Right lobe of liver (tissue), 4 donors: ENCODE measurements at regions not wholly inside any gene's neighbourhood (a gene's known extent, or its start where the extent isn't known, plus 50 kb on each side); places are given as distances from the start of the nearest gene placed in this dataset.

Experiments used
- POLR2A ChIP-seq: fragments of 450-650 bp; IDR thresholded peaks from one replicate; pipeline ENCODE4 v1.6.1; 2017; ENCODE audit warnings: antibody characterized with exemption, mild to moderate bottlenecking
- TF ChIP-seq, protein P1 (sequence below), 4 donors: fragments of 200-600 bp in 3 of 4; fragments of 450-650 bp in 1 of 4; IDR thresholded peaks; one replicate each; pipeline versions ENCODE4 v1.5.1 to v1.8.0; 2016 to 2022; ENCODE audit warnings: antibody characterized with exemption in 4 of 4, mild to moderate bottlenecking in 2 of 4
- donor health status: DM: no; HTN: no; CAD: no.
- donor health status: DM: no; HTN: no; CAD: no.
- donor health status: DM: no; HTN: yes; CAD: no.

- TF ChIP-seq, protein P1, sequence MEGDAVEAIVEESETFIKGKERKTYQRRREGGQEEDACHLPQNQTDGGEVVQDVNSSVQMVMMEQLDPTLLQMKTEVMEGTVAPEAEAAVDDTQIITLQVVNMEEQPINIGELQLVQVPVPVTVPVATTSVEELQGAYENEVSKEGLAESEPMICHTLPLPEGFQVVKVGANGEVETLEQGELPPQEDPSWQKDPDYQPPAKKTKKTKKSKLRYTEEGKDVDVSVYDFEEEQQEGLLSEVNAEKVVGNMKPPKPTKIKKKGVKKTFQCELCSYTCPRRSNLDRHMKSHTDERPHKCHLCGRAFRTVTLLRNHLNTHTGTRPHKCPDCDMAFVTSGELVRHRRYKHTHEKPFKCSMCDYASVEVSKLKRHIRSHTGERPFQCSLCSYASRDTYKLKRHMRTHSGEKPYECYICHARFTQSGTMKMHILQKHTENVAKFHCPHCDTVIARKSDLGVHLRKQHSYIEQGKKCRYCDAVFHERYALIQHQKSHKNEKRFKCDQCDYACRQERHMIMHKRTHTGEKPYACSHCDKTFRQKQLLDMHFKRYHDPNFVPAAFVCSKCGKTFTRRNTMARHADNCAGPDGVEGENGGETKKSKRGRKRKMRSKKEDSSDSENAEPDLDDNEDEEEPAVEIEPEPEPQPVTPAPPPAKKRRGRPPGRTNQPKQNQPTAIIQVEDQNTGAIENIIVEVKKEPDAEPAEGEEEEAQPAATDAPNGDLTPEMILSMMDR (IDR thresholded peaks at IDR 0.05) = no peak
- TF ChIP-seq POLR2A = no peak
Measured at GRCh38 chr12:89181271-89181920, 170.9 kb downstream of the DUSP6 start.
